Keratinocyte (primary cell): ENCODE measurements at regions not wholly inside any gene's neighbourhood (a gene's known extent, or its start where the extent isn't known, plus 50 kb on each side); places are given as distances from the start of the nearest gene placed in this dataset.
"Not testable (repeated sequence)": the region's sequence is repeated elsewhere in the genome, so short reads cannot be mapped to it uniquely, and the experiment has no call there.

Source experiments
- DNase-seq: peaks from one replicate; pipeline ENCODE4 v3.0.0-alpha.2; 2011; ENCODE audit warnings: low read depth, missing footprints, low spot score
- FAIRE-seq: peaks from 2 replicates; lab custom pipeline; 2011; peaks lifted over from hg19 to GRCh38; lab: Jason Lieb, UNC
- H2AFZ ChIP-seq: 2 replicates; pipeline ENCODE4 v1.6.0; 2012; ENCODE audit warnings: low read length, control low read depth, inconsistent platforms; ENCODE audit not compliant: control insufficient read depth
- H3K27ac ChIP-seq: 2 replicates; pipeline ENCODE4 v1.5.1; 2011; ENCODE audit warnings: low read length; ENCODE audit not compliant: control insufficient read depth, insufficient read depth
- H3K27me3 ChIP-seq: 3 replicates; pipeline ENCODE4 v1.6.0; 2011; ENCODE audit warnings: low read length; ENCODE audit not compliant: control insufficient read depth, insufficient read depth; ENCODE audit errors: extremely low read depth
- H3K36me3 ChIP-seq, 2 experiments: 2 replicates in 1 of 2; 3 replicates in 1 of 2; pipeline ENCODE4 v1.5.1; 2011; ENCODE audit warnings: low read length in 2 of 2, mild to moderate bottlenecking in 1 of 2; ENCODE audit not compliant: control insufficient read depth in 2 of 2, insufficient read depth in 2 of 2; ENCODE audit errors: extremely low read depth in 1 of 2
- H3K4me1 ChIP-seq: 3 replicates; pipeline ENCODE4 v1.5.1; 2011; ENCODE audit warnings: low read length; ENCODE audit not compliant: control insufficient read depth, insufficient read depth; ENCODE audit errors: extremely low read depth
- H3K4me2 ChIP-seq: 3 replicates; pipeline ENCODE4 v1.6.0; 2011; ENCODE audit warnings: low read depth, low read length; ENCODE audit not compliant: control insufficient read depth, insufficient read depth; ENCODE audit errors: extremely low read depth
- H3K4me3 ChIP-seq, 3 experiments: fragments of 200-600 bp in 1 of 3; sonication (generic) in 1 of 3; 2 replicates in 2 of 3; 3 replicates in 1 of 3; pipeline ENCODE4 v1.5.1; 2011 to 2016; ENCODE audit warnings: low read length in 3 of 3, mild to moderate bottlenecking in 3 of 3, control low read depth in 2 of 3, inconsistent platforms in 1 of 3, low read depth in 1 of 3, mixed read lengths in 1 of 3, mixed run types in 1 of 3, moderate library complexity in 1 of 3; ENCODE audit not compliant: control insufficient read depth in 2 of 3, insufficient read depth in 2 of 3; ENCODE audit errors: extremely low read depth in 1 of 3
- H3K79me2 ChIP-seq: 2 replicates; pipeline ENCODE4 v1.6.0; 2012; ENCODE audit warnings: low read length; ENCODE audit not compliant: control insufficient read depth, insufficient read depth
- H3K9ac ChIP-seq: 3 replicates; pipeline ENCODE4 v1.6.0; 2011; ENCODE audit warnings: low read length; ENCODE audit not compliant: control insufficient read depth, insufficient read depth; ENCODE audit errors: extremely low read depth
- H3K9me1 ChIP-seq: 3 replicates; pipeline ENCODE4 v1.6.0; 2011; ENCODE audit warnings: low read length; ENCODE audit not compliant: control insufficient read depth, insufficient read depth; ENCODE audit errors: extremely low read depth
- H3K9me3 ChIP-seq: 2 replicates; pipeline ENCODE4 v1.5.1; 2012; ENCODE audit warnings: low read depth, low read length; ENCODE audit not compliant: control insufficient read depth
- H4K20me1 ChIP-seq: 3 replicates; pipeline ENCODE4 v1.6.0; 2011; ENCODE audit warnings: low read length; ENCODE audit not compliant: control insufficient read depth, insufficient read depth; ENCODE audit errors: extremely low read depth
- CTCF ChIP-seq, 3 experiments: IDR thresholded peaks in 1 of 3; conservative IDR thresholded peaks in 1 of 3; optimal IDR thresholded peaks in 1 of 3; 2 replicates in 2 of 3; 3 replicates in 1 of 3; pipeline versions ENCODE3 to v1.5.1; 2011; ENCODE audit warnings: low read length in 3 of 3, mild to moderate bottlenecking in 3 of 3, moderate library complexity in 2 of 3, control low read depth in 1 of 3, inconsistent platforms in 1 of 3; ENCODE audit not compliant: insufficient read depth in 2 of 3; ENCODE audit errors: extremely low read depth in 1 of 3
- EZH2 ChIP-seq: IDR thresholded peaks from one replicate; pipeline ENCODE4 v1.6.1; 2012; ENCODE audit warnings: inconsistent platforms, mild to moderate bottlenecking, low read length, moderate library complexity
- dilution Hi-C: fragments of 300-500 bp; cut with MboI; formaldehyde crosslinking; loops from one replicate; pipeline ENCODE4 v1.7.0; 2020; ENCODE audit warnings: low sequenced_read_pairs; ENCODE audit not compliant: extremely low pct_ligation_motif_present

- dilution Hi-C loops = no loop called here
- H4K20me1 ChIP-seq = no peaks in the 10 kb centered on the region
- FAIRE-seq = no peak
Observed at GRCh38 chr13:33355201-33355895, 69.8 kb upstream of the STARD13 start.

GRCh38 chr13:33358076-33358475 lies 72.5 kb upstream of the STARD13 start:
- H3K9ac ChIP-seq, DNase-seq, H3K9me3 ChIP-seq, dilution Hi-C loops, FAIRE-seq, H3K27ac ChIP-seq, H3K4me3 ChIP-seq, H3K27me3 ChIP-seq, H3K79me2 ChIP-seq, H3K4me1 ChIP-seq, H2AFZ ChIP-seq, H3K4me2 ChIP-seq, H3K9me1 ChIP-seq, H4K20me1 ChIP-seq, H3K36me3 ChIP-seq: not testable (repeated sequence)

More at GRCh38 chr13:33355201-33355895, 69.8 kb upstream of the STARD13 start:
- DNase-seq = no peak
- Histone ChIP-seq H3K9ac (no peak overlapping the region), H2AFZ (no peak overlapping the region), H3K4me2 (no peak overlapping the region), H3K27me3 (no peaks in the 10 kb centered on the region), H3K27ac (no peak overlapping the region), H3K9me3 (no peaks in the 10 kb centered on the region), H3K9me1 (no peaks in the 10 kb centered on the region), H3K79me2 (no peaks in the 10 kb centered on the region), H3K4me3 (no peak overlapping the region), H3K36me3 (no peaks in the 10 kb centered on the region), H3K4me1 (no peaks in the 10 kb centered on the region)
- no peak for TF ChIP-seq EZH2

GRCh38 chr13:33362986-33363727 lies 77.6 kb upstream of the STARD13 start:
- H3K27me3 ChIP-seq = no peaks in the 10 kb centered on the region
- TF ChIP-seq CTCF (optimal IDR thresholded peaks at IDR 0.05 in 1 of 3, IDR thresholded peaks at IDR 0.05 in 1 of 3, conservative IDR thresholded peaks at IDR 0.05 in 1 of 3; ENCODE audit: extremely low read depth in 1 of 3, insufficient read depth in 2 of 3, low read length in 3 of 3) = no peak
- no peak for TF ChIP-seq EZH2
- H3K27ac ChIP-seq = no peak overlapping the region
- dilution Hi-C loops = no loop called here
- H3K9ac ChIP-seq = no peak overlapping the region
- no peak for DNase-seq
- H2AFZ ChIP-seq = no peak overlapping the region
- H3K4me2 ChIP-seq = no peak overlapping the region
- H4K20me1 ChIP-seq = no peaks in the 10 kb centered on the region
- H3K9me3 ChIP-seq = no peaks in the 10 kb centered on the region
- H3K79me2 ChIP-seq = no peaks in the 10 kb centered on the region
- no peak overlapping the region for H3K4me3 ChIP-seq
- no peaks in the 10 kb centered on the region for H3K4me1 ChIP-seq
- no peak for FAIRE-seq
- H3K36me3 ChIP-seq = no peaks in the 10 kb centered on the region
- H3K9me1 ChIP-seq = no peaks in the 10 kb centered on the region
